ENCODE measurements at regions not wholly inside any gene's neighbourhood (a gene's known extent, or its start where the extent isn't known, plus 50 kb on each side); places are given as distances from the start of the nearest gene placed in this dataset.

DNA sequence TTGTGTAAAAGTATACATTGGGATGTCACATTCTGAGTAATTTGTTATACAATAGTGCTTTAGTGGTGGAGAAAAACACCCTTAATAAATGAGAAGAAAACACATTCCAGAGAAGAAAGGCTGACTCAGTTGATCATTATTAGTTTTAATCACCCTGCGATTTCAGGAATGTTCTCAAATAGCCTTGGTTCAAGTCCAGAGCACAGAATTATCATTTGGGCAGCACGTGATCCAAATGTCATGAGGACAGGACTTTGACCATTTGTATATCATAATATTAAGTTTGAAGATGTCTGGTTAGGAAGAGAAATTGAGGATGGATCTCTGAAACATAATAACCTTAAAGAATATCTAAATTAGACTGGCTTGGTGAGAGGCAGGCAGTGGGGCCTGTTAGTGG lies 1434.3 kb upstream of the TENM3 start:
- Mint-ChIP-seq H3K27ac (no peak overlapping the region), H3K4me1 (ENCODE audit: low read depth) (no peaks in the 10 kb centered on the region), H3K36me3 (ENCODE audit: low read depth) (no peaks in the 10 kb centered on the region), H3K4me3 (ENCODE audit: low read depth) (no peak overlapping the region), H3K27me3 (ENCODE audit: low read depth) (no peaks in the 10 kb centered on the region), H3K9me3 (no peaks in the 10 kb centered on the region)
- DNase-seq (ENCODE audit: low spot score): no peak
- intact Hi-C loops (cut with micrococcal nuclease): no loop called here

DNA sequence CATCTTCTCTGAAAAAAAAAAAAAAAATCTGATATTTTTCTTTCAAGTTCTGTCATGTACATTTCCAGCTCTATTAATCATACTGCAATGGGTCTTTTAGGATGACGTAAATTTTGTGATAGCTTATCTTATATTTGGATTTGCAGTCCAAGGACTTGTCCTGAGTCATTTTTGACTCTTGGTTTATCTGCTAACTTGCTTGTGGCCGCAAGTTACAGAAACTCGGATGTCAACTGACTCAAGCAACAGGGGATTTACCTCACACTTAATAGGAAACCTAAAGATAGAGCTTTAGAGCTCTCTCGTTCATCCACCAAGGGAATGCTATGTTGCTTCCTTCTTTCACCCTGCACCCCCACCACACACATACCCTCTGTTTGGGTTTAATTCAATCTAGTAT lies 1433.8 kb upstream of the TENM3 start:
- Mint-ChIP-seq H3K27ac (no peak overlapping the region), H3K36me3 (ENCODE audit: low read depth) (no peaks in the 10 kb centered on the region), H3K4me3 (ENCODE audit: low read depth) (no peak overlapping the region), H3K9me3 (no peaks in the 10 kb centered on the region), H3K4me1 (ENCODE audit: low read depth) (no peaks in the 10 kb centered on the region), H3K27me3 (ENCODE audit: low read depth) (no peaks in the 10 kb centered on the region)
- no peak for DNase-seq (ENCODE audit: low spot score)
- intact Hi-C loops (cut with micrococcal nuclease): no loop called here

DNA sequence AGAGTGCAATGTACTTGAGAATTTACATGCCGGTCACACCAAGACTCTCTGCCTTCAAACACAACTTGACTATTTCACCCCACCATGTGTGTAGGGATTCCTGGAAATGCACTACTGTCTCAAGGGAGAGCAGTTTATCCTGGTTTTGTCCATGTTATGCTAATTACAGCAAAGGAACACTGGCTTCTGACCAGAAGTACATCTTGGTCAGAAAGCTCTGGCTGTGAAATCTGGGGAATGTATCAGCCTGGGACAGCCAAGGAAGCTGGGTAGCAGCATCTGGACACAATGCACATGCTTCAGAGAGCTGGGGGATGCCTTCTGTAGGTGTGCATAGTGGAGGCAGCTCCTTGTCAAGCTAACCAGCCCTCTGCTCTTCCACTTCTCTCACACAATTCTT lies 1432.6 kb upstream of the TENM3 start:
- Mint-ChIP-seq H3K27ac (no peak overlapping the region), H3K27me3 (ENCODE audit: low read depth) (no peaks in the 10 kb centered on the region), H3K4me1 (ENCODE audit: low read depth) (no peaks in the 10 kb centered on the region), H3K36me3 (ENCODE audit: low read depth) (no peaks in the 10 kb centered on the region), H3K9me3 (no peaks in the 10 kb centered on the region), H3K4me3 (ENCODE audit: low read depth) (no peak overlapping the region)
- intact Hi-C loops (cut with micrococcal nuclease): no loop called here
- no peak for DNase-seq (ENCODE audit: low spot score)

DNA sequence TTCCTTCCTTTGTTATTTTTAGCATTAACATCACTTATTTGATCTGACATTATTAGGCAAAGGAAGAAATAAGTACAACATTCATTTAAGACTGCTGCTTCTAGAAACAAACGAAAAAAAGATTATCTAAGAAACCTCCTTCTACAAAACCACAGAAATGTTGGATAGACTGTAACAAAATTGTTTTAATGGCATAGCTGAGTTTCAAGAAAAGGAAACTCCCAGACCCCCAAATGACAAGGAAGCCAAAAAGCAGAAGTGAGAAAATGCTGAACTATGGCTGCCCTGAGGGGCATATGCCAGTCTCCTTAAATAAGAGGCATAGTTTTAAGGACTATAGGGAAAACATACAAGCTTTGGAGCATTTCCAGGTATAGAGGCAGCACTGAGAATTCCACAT lies 1431.6 kb upstream of the TENM3 start:
- Mint-ChIP-seq H3K27me3 (ENCODE audit: low read depth) (no peaks in the 10 kb centered on the region), H3K36me3 (ENCODE audit: low read depth) (no peaks in the 10 kb centered on the region), H3K4me1 (ENCODE audit: low read depth) (no peaks in the 10 kb centered on the region), H3K27ac (no peak overlapping the region), H3K9me3 (no peaks in the 10 kb centered on the region), H3K4me3 (ENCODE audit: low read depth) (no peak overlapping the region)
- no peak for DNase-seq (ENCODE audit: low spot score)
- intact Hi-C loops (cut with micrococcal nuclease): no loop called here

DNA sequence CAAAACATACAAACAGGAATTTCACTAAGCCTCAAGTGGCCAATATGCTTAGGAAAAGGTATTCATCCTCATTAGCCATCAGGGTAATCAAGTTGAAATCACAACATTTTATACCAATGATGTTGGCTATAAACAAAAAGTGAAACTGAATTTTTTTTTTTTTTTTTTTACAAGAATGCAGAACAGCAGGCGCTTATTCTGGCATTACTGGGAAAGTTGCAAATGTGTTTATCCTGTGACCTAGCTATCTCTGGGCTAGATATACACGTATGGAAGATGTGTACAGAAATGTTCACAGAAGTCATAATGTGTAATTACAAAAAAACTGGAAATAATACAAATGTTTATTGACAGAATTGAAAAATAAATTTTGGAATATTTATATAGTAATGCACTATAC lies 1430.4 kb upstream of the TENM3 start:
- Mint-ChIP-seq H3K27me3 (ENCODE audit: low read depth) (no peaks in the 10 kb centered on the region), H3K4me1 (ENCODE audit: low read depth) (no peaks in the 10 kb centered on the region), H3K9me3 (no peaks in the 10 kb centered on the region), H3K4me3 (ENCODE audit: low read depth) (no peak overlapping the region), H3K36me3 (ENCODE audit: low read depth) (no peaks in the 10 kb centered on the region), H3K27ac (no peak overlapping the region)
- DNase-seq (ENCODE audit: low spot score): no peak
- intact Hi-C loops (cut with micrococcal nuclease): no loop called here

DNA sequence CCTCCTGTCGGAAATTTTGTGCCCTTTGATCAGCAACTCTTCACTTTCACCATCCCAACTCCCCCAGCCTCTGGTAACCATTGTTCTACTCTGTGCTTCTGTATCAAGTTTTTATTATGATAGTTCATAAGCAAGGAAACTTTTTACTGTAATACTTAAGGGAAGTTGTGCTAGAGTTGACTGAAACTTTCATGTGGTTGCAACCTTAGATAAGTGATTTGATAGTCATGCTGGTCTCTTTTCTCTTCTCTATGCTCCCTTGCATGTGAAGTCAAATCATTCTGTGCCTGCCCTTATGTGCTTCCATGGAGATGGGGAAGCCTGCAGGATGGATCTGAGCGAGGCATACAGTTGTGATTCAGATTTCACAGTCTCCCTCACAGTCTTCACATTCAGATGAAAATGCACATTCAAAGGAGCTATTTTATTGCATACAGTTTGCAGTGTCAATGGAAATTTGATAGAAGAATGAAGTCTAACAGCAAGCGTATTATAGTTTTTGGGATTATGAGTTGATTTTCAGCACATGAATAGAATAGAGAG lies 1428.3 kb upstream of the TENM3 start:
- Mint-ChIP-seq H3K27ac (no peak overlapping the region), H3K4me1 (ENCODE audit: low read depth) (no peaks in the 10 kb centered on the region), H3K27me3 (ENCODE audit: low read depth) (no peaks in the 10 kb centered on the region)

DNA sequence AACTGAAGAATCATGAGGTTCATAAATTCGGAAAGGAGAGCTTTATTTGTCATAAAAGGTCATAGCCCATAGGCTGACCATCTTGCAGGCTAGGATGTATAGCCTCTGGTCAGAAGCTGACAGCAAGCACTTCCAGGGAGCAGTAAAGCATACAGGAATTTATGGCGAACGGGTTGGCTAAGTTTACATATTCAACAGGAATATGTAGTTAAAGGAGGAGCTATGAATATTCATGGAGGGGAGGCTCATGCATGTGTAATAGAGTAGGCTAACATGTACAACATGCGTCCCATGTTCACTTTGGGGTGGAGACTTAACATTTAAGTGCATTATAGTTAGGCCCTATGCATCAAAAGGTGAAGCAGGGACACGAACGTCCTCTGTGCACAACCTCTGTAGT lies 1425.7 kb upstream of the TENM3 start:
- no peak for DNase-seq (ENCODE audit: low spot score)
- Mint-ChIP-seq H3K27me3 (ENCODE audit: low read depth) (no peaks in the 10 kb centered on the region), H3K27ac (no peak overlapping the region), H3K4me1 (ENCODE audit: low read depth) (no peaks in the 10 kb centered on the region), H3K9me3 (peaks cover 6% of the 10 kb centered on the region), H3K36me3 (ENCODE audit: low read depth) (no peaks in the 10 kb centered on the region), H3K4me3 (ENCODE audit: low read depth) (no peak overlapping the region)
- intact Hi-C loops (cut with micrococcal nuclease): no loop called here

More for the DNA sequence above, 1428.3 kb upstream of the TENM3 start:
- H3K9me3 Mint-ChIP-seq: peaks cover under 1% of the 10 kb centered on the region
- no peak overlapping the region for H3K4me3 Mint-ChIP-seq (ENCODE audit: low read depth)
- DNase-seq (ENCODE audit: low spot score): no peak
- H3K36me3 Mint-ChIP-seq (ENCODE audit: low read depth): no peaks in the 10 kb centered on the region
- intact Hi-C loops (cut with micrococcal nuclease): no loop called here

DNA sequence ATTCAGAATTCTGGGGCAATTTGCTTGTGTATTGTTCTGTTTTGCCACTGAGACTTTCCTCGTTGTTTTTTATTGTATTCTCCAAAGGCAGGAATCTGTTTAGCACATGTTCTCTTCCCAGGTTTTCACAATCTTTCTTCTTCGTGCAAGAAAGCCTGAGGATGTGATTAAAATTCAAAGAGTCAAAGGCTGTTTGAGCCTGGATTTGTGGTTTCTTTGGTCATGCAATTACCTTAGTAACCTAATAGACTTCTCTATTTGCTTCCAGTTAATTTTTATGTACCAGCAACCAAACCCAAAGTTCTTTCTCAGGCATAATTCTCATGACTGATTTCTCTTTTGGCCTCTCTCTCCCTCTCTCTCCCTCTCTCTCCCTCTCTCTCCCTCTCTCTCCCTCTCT lies 1420.1 kb upstream of the TENM3 start:
- no peaks in the 10 kb centered on the region for H3K27me3 Mint-ChIP-seq (ENCODE audit: low read depth)
- no peak overlapping the region for H3K27ac Mint-ChIP-seq
- H3K4me3 Mint-ChIP-seq (ENCODE audit: low read depth): no peak overlapping the region
- H3K9me3 Mint-ChIP-seq: peaks cover 6% of the 10 kb centered on the region
- no peak for DNase-seq (ENCODE audit: low spot score)
- intact Hi-C loops (cut with micrococcal nuclease): no loop called here
- no peaks in the 10 kb centered on the region for H3K4me1 Mint-ChIP-seq (ENCODE audit: low read depth)
- no peaks in the 10 kb centered on the region for H3K36me3 Mint-ChIP-seq (ENCODE audit: low read depth)

DNA sequence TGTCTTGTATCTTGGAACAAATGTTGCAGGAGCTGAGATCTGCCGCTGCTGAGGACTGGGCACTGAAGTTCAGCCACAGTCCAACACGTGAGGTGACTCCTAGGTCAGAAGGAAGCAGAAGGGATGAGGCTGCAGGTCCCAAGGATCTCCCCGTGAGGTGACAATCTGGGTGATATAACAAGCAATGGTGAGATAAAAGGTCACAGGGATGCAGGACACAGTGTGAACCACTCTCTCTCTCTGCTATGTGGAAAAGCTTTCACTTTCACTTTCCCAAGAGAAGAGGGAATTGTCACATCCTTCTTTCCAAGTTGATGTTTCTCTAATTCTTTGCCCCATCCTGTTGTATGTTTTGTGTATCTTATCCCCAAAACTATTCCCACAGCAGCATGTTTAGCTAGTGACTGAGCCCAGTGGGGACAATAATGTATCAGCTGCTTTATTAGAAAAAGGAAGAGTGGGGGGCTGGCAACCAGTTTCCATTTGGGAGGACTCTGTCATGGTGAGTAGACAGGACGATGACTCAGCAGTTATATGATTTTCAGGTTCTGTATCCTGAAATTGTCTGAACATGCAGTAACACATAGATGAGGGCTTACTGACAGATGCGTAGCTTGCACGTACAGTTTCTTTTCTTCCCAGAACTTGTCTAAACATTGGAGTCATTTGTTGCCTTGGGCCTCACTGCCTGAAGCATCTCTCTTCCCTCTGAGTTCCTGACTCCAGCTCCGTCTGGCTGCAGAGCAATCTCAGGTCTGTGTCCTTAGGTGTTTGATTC lies 1415.8 kb upstream of the TENM3 start:
- no peaks in the 10 kb centered on the region for H3K9me3 Mint-ChIP-seq
- no peaks in the 10 kb centered on the region for H3K36me3 Mint-ChIP-seq (ENCODE audit: low read depth)
- H3K4me3 Mint-ChIP-seq (ENCODE audit: low read depth): no peak overlapping the region
- no peak overlapping the region for H3K27ac Mint-ChIP-seq
- intact Hi-C loops (cut with micrococcal nuclease): no loop called here
- no peak for DNase-seq (ENCODE audit: low spot score)
- H3K4me1 Mint-ChIP-seq (ENCODE audit: low read depth): no peaks in the 10 kb centered on the region
- H3K27me3 Mint-ChIP-seq (ENCODE audit: low read depth): no peaks in the 10 kb centered on the region

DNA sequence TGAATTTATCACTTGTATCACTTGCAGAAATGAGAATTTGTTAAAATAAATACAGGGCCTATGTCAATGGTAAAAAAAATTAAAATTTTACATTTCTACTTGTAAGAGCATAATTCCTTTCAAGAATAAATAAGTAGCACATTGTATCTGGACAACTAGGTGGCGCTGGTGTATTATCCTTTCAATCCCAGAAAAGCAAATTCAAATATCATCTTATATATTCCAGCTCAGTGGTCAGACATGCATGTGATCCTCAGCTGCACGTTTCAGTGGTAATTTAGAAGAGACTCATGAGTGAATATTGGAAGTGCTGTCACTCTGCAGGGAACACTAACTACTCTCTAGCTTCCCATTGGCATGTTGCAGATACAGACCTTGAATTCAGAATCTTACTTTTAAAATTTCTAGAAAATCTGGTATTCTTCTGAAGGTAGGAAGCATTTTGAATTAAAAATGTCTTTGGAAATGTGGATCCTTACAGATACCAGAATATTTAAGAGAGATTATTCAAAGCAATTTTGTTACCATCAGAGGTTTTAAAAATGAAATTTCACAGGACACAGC lies 1414.7 kb upstream of the TENM3 start:
- no peak for DNase-seq (ENCODE audit: low spot score)
- Mint-ChIP-seq H3K9me3 (no peaks in the 10 kb centered on the region), H3K27ac (no peak overlapping the region), H3K36me3 (ENCODE audit: low read depth) (no peaks in the 10 kb centered on the region), H3K4me1 (ENCODE audit: low read depth) (no peaks in the 10 kb centered on the region), H3K27me3 (ENCODE audit: low read depth) (no peaks in the 10 kb centered on the region), H3K4me3 (ENCODE audit: low read depth) (no peak overlapping the region)
- intact Hi-C loops (cut with micrococcal nuclease): no loop called here

DNA sequence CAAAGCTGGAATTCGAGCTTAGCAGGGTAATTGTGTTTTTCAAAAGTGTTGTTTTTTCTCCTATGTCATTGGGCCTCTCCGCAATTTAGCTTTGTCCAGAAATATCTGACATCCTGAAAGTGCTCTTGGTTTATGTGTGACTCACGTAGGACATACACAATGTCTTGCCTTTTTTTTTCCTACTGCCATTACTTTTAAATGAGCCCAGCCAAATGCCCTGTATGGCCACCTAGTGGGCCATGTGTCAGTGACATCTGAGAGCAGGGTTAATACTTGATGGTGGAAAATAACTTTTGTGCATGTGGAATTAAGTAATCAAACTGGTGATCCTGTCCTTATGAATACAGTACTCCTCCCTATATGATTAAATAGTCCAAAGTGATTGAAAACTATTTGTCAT lies 1411.1 kb upstream of the TENM3 start:
- Mint-ChIP-seq H3K36me3 (ENCODE audit: low read depth) (no peaks in the 10 kb centered on the region), H3K4me1 (ENCODE audit: low read depth) (no peaks in the 10 kb centered on the region), H3K27ac (no peak overlapping the region), H3K9me3 (no peaks in the 10 kb centered on the region), H3K27me3 (ENCODE audit: low read depth) (no peaks in the 10 kb centered on the region), H3K4me3 (ENCODE audit: low read depth) (no peak overlapping the region)
- intact Hi-C loops (cut with micrococcal nuclease): no loop called here
- DNase-seq (ENCODE audit: low spot score): no peak

DNA sequence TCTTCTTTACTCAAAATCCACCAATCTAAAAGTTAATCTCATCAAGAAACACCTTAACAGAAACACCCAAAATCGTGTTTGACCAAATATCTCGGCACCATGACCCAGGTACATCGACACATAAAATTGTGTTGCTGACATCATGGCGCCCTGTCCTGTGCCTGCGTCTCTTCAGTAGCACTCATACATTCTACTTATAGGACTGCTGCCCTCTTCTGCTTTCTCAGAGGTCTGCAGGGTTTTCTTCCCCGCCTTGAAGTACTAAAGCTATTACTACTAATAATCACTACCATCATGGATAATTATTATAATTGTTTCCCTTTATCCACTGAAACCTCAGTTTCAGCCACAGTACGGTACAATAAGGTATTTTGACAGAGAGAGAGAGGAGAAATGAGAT lies 1403.1 kb upstream of the TENM3 start:
- Mint-ChIP-seq H3K4me3 (ENCODE audit: low read depth) (no peak overlapping the region), H3K4me1 (ENCODE audit: low read depth) (no peaks in the 10 kb centered on the region), H3K36me3 (ENCODE audit: low read depth) (no peaks in the 10 kb centered on the region), H3K27me3 (ENCODE audit: low read depth) (no peaks in the 10 kb centered on the region), H3K27ac (no peak overlapping the region), H3K9me3 (peaks cover under 1% of the 10 kb centered on the region)
- intact Hi-C loops (cut with micrococcal nuclease): no loop called here
- no peak for DNase-seq (ENCODE audit: low spot score)

DNA sequence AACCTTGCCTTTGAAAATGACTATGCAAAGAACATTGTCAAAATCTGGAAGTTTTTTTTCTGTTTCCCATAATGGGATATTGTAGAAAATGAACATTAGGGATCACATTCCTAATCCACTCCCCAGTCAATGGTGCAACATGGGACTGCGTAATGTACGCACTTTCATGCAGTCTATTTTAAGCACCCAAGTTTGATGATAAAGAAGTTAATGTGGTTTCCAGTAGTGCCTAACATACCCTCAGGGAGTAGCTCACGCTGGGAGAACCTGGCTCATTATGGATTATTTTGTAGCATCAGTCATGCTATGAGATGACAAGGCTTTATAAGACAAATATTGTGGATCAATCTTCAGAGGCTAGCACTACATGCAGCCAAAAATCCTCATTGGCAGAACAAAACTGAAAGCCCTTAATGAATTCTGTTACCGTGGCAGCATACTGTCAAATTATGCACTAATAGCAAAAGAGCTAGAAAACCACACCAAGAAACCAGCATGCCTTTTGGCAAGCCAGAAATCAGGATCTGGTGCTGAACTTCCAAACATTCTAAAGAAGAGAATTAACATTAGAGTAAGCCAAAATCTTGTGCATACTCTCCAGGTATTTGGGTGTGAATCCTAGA lies 1392.8 kb upstream of the TENM3 start:
- H3K4me1 Mint-ChIP-seq (ENCODE audit: low read depth): no peaks in the 10 kb centered on the region
- no peak for DNase-seq (ENCODE audit: low spot score)

More for the DNA sequence above, 1392.8 kb upstream of the TENM3 start:
- intact Hi-C loops (cut with micrococcal nuclease): no loop called here
- Mint-ChIP-seq H3K27me3 (ENCODE audit: low read depth) (no peaks in the 10 kb centered on the region), H3K4me3 (ENCODE audit: low read depth) (no peak overlapping the region), H3K27ac (no peak overlapping the region), H3K36me3 (ENCODE audit: low read depth) (no peaks in the 10 kb centered on the region), H3K9me3 (no peaks in the 10 kb centered on the region)

All from activated T-helper 2 cell treated with anti-CD3 and anti-CD28 coated beads, Interferon-gamma antibody, Interleukin-2, Interleukin-4, amounts not matched to agents 10 μg/mL and 5 μg/mL and 100 μg/mL, durations not matched to agents 14 hours and 24 hours and 36 hours (primary cell).